SK-N-SH treated with all-trans-retinoic acid at 6 μM for 48 hours (cell line): ENCODE measurements at regions not wholly inside any gene's neighbourhood (a gene's known extent, or its start where the extent isn't known, plus 50 kb on each side); places are given as distances from the start of the nearest gene placed in this dataset.

Experiments used
- ARNTL ChIP-seq: fragments of 450-650 bp; formaldehyde crosslinking; IDR thresholded peaks from 2 replicates; pipeline ENCODE4 v1.5.0; 2020; ENCODE audit warnings: low read depth, mild to moderate bottlenecking, moderate library complexity, borderline replicate concordance
- CSRNP3 ChIP-seq: fragments of 250-450 bp; sonication (Bioruptor Pico); IDR thresholded peaks from 2 replicates; pipeline ENCODE4 v1.5.1; 2021; ENCODE audit warnings: mild to moderate bottlenecking, moderate library complexity
- PPARA ChIP-seq: fragments of 250-450 bp; sonication (Bioruptor Pico); IDR thresholded peaks from 2 replicates; pipeline ENCODE4 v1.5.0; 2020; ENCODE audit warnings: mild to moderate bottlenecking, borderline replicate concordance
- RARB ChIP-seq: fragments of 250-450 bp; sonication (Bioruptor Pico); IDR thresholded peaks from 2 replicates; pipeline ENCODE4 v1.8.0; 2021; ENCODE audit warnings: mild to moderate bottlenecking, moderate library complexity
- SNAI2 ChIP-seq: fragments of 250-450 bp; sonication (Bioruptor Pico); IDR thresholded peaks from 2 replicates; pipeline ENCODE4 v1.5.0; 2020; ENCODE audit warnings: mild to moderate bottlenecking, moderate library complexity
- TCF4 ChIP-seq: fragments of 250-450 bp; sonication (Bioruptor Pico); IDR thresholded peaks from 2 replicates; pipeline ENCODE4 v1.8.0; 2021; ENCODE audit warnings: mild to moderate bottlenecking, moderate library complexity, borderline replicate concordance
- TOX ChIP-seq: fragments of 250-450 bp; sonication (Bioruptor Pico); IDR thresholded peaks from 2 replicates; pipeline ENCODE4 v1.8.0; 2021; ENCODE audit warnings: mild to moderate bottlenecking, moderate library complexity, borderline replicate concordance
- ZFP3 ChIP-seq: fragments of 250-450 bp; sonication (Bioruptor Pico); IDR thresholded peaks from 2 replicates; pipeline ENCODE4 v1.5.0; 2020; ENCODE audit warnings: mild to moderate bottlenecking, moderate library complexity
- ZFP30 ChIP-seq: fragments of 450-650 bp; formaldehyde crosslinking; IDR thresholded peaks from 2 replicates; pipeline ENCODE4 v1.5.0; 2022; ENCODE audit warnings: mild to moderate bottlenecking, moderate library complexity
- ZNF565 ChIP-seq: fragments of 450-650 bp; formaldehyde crosslinking; conservative IDR thresholded peaks from 2 replicates; pipeline ENCODE4 v1.5.0; 2020; ENCODE audit warnings: low read depth, mild to moderate bottlenecking, moderate library complexity
- ZNF70 ChIP-seq: fragments of 450-650 bp; formaldehyde crosslinking; IDR thresholded peaks from 2 replicates; pipeline ENCODE4 v1.5.0; 2020; ENCODE audit warnings: mild to moderate bottlenecking, moderate library complexity
- TF ChIP-seq, protein P1 (sequence below): fragments of 250-450 bp; sonication (Bioruptor Pico); IDR thresholded peaks from 2 replicates; pipeline ENCODE4 v1.8.0; 2020; ENCODE audit warnings: mild to moderate bottlenecking, moderate library complexity, borderline replicate concordance
- TF ChIP-seq, protein P2 (sequence below): fragments of 250-450 bp; sonication (Bioruptor Pico); IDR thresholded peaks from 2 replicates; pipeline ENCODE4 v1.5.0; 2020; ENCODE audit warnings: mild to moderate bottlenecking, moderate library complexity

DNA sequence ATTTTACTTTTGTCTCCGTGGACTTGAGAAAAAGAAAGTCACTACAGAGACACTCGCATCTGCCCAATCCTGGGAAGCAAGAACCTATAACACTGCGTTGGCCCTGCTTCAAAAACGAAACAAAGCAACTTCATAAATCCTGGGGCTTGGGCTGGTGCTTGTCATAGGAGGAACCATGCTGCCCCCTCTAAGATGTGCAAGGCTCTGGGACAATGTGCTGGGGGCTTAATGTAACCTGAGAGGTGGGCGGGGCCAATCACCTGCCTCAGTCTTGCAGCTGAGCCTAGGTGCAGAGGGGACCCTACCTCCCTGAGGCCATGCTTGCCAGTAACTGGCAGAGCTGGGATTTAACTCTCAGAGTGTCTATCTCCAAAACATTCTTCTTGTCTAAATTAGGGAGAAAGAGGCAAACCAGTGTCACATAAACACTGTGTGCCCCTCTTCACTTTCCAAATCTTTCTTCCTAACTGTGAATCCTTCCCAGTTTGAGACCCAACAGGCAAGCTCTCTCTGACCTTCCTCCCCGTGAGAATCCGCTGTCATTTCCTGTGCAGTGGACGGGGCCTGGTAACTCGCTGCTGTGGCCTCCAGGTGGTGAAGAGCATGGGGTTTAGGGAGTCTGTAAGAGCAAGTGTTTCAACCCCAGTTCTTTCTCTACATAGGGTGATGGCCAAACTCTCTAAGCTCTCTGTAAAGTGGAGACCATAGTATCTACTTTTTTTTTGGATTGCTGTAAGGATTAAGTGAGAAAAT lies 115.1 kb downstream of the ACKR3 start:
- TF ChIP-seq, protein P1, sequence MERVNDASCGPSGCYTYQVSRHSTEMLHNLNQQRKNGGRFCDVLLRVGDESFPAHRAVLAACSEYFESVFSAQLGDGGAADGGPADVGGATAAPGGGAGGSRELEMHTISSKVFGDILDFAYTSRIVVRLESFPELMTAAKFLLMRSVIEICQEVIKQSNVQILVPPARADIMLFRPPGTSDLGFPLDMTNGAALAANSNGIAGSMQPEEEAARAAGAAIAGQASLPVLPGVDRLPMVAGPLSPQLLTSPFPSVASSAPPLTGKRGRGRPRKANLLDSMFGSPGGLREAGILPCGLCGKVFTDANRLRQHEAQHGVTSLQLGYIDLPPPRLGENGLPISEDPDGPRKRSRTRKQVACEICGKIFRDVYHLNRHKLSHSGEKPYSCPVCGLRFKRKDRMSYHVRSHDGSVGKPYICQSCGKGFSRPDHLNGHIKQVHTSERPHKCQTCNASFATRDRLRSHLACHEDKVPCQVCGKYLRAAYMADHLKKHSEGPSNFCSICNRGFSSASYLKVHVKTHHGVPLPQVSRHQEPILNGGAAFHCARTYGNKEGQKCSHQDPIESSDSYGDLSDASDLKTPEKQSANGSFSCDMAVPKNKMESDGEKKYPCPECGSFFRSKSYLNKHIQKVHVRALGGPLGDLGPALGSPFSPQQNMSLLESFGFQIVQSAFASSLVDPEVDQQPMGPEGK = no peak
- TF ChIP-seq PPARA (CRISPR knock-in tag) = no peak
- TF ChIP-seq TOX (CRISPR knock-in tag) = no peak
- TF ChIP-seq SNAI2 (CRISPR knock-in tag) = no peak
- no peak for TF ChIP-seq ZNF565 (CRISPR knock-in tag)
- TF ChIP-seq TCF4 (CRISPR knock-in tag) = no peak
- no peak for TF ChIP-seq CSRNP3 (CRISPR knock-in tag)
- no peak for TF ChIP-seq ZNF70
- TF ChIP-seq, protein P2, sequence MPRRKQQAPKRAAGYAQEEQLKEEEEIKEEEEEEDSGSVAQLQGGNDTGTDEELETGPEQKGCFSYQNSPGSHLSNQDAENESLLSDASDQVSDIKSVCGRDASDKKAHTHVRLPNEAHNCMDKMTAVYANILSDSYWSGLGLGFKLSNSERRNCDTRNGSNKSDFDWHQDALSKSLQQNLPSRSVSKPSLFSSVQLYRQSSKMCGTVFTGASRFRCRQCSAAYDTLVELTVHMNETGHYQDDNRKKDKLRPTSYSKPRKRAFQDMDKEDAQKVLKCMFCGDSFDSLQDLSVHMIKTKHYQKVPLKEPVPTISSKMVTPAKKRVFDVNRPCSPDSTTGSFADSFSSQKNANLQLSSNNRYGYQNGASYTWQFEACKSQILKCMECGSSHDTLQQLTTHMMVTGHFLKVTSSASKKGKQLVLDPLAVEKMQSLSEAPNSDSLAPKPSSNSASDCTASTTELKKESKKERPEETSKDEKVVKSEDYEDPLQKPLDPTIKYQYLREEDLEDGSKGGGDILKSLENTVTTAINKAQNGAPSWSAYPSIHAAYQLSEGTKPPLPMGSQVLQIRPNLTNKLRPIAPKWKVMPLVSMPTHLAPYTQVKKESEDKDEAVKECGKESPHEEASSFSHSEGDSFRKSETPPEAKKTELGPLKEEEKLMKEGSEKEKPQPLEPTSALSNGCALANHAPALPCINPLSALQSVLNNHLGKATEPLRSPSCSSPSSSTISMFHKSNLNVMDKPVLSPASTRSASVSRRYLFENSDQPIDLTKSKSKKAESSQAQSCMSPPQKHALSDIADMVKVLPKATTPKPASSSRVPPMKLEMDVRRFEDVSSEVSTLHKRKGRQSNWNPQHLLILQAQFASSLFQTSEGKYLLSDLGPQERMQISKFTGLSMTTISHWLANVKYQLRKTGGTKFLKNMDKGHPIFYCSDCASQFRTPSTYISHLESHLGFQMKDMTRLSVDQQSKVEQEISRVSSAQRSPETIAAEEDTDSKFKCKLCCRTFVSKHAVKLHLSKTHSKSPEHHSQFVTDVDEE (CRISPR knock-in tag) = no peak
- TF ChIP-seq RARB (CRISPR knock-in tag) = no peak
- no peak for TF ChIP-seq ARNTL (CRISPR knock-in tag)
- no peak for TF ChIP-seq ZFP30
- TF ChIP-seq ZFP3 (CRISPR knock-in tag) = no peak
